ENCODE measurements at regions not wholly inside any gene's neighbourhood (a gene's known extent, or its start where the extent isn't known, plus 50 kb on each side); places are given as distances from the start of the nearest gene placed in this dataset.

DNA sequence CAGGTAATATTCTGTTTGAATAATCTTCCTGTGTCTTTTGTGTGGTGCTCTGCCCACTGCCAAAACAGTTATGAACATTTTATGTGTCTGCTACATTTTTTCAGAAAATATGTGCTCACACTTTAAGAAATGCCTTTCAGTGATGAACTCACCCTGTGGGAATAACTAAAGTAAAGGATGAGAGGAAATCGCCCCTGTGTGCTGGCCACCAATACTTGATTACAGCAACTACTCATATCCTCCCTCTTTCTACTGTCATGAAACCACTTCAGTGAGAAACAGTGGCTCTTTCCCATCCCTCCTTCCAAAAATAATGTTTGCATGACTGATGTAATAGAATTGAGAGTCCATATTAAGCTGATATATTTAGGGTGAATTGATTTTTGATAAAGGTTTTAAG, 900.9 kb downstream of the RAB28 start:
- 81% methylated on average over 1 of the region's 1 CpG for WGBS
- H3K27ac ChIP-seq (ENCODE audit: low read depth in 1 of 2, low read length in 1 of 2): no peak overlapping the region
- no peaks in the 10 kb centered on the region for H3K9me3 ChIP-seq (ENCODE audit: control insufficient read depth in 2 of 2, insufficient read depth in 1 of 2, low read length in 1 of 2)
- no peaks in the 10 kb centered on the region for H3K36me3 ChIP-seq (ENCODE audit: control insufficient read depth in 2 of 2, insufficient read depth in 2 of 2, low read length in 1 of 2)
- no peaks in the 10 kb centered on the region for H3K4me1 ChIP-seq (ENCODE audit: control insufficient read depth in 2 of 2, insufficient read depth in 2 of 2, low read length in 2 of 2)
- no peak for DNase-seq (ENCODE audit: low read depth in 6 of 9, low spot score in 9 of 9)
- no peak overlapping the region for H3K4me3 ChIP-seq (ENCODE audit: low read length in 2 of 2)
- no peaks in the 10 kb centered on the region for H3K27me3 ChIP-seq (ENCODE audit: control insufficient read depth in 2 of 2, insufficient read depth in 1 of 2, low read length in 1 of 2)

DNA sequence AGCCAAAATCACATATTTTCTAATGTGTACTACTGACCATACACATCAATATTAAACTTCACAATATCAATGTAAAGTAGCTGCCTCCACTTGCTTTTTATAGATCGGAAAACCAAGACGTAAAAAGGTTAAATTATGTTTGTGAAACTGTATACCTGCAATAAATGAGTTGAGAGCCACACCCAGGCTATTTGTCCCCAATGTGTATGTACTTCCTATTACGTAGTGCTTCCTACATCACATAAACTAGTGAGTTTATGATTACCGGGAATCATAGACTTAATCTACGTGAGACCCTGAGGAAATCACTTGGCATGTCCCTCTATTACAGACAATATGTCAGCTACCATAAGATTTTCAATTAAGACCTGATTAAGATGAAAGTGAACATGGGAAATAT, 903.4 kb downstream of the RAB28 start:
- no peak overlapping the region for H3K27ac ChIP-seq (ENCODE audit: low read depth in 1 of 2, low read length in 1 of 2)
- no peak overlapping the region for H3K4me3 ChIP-seq (ENCODE audit: low read length in 2 of 2)
- 96% methylated on average over 5 of the region's 5 CpGs for WGBS
- no peaks in the 10 kb centered on the region for H3K4me1 ChIP-seq (ENCODE audit: control insufficient read depth in 2 of 2, insufficient read depth in 2 of 2, low read length in 2 of 2)
- no peaks in the 10 kb centered on the region for H3K9me3 ChIP-seq (ENCODE audit: control insufficient read depth in 2 of 2, insufficient read depth in 1 of 2, low read length in 1 of 2)
- H3K27me3 ChIP-seq (ENCODE audit: control insufficient read depth in 2 of 2, insufficient read depth in 1 of 2, low read length in 1 of 2): no peaks in the 10 kb centered on the region
- H3K36me3 ChIP-seq (ENCODE audit: control insufficient read depth in 2 of 2, insufficient read depth in 2 of 2, low read length in 1 of 2): no peaks in the 10 kb centered on the region
- DNase-seq (ENCODE audit: low read depth in 6 of 9, low spot score in 9 of 9): no peak

DNA sequence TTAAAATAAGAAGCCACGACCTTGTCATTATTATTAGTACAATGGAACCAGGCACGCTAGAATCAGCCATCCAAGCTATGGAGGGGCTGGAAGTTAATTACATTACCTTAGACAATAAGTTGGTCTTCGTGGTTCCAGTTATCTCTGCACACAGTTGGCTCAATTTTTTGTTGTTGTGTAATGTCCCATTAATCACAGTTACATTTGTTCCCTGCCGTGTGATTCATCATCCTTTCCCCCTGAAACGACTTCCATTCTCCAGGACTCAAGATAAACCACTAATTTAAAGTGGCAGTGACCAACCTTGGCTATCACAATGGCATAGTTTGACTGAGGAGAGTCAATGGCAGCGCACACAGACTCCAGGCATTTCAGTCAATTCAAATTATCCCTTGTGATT, 905.0 kb downstream of the RAB28 start:
- Histone ChIP-seq H3K4me1 (ENCODE audit: control insufficient read depth in 2 of 2, insufficient read depth in 2 of 2, low read length in 2 of 2) (no peaks in the 10 kb centered on the region), H3K4me3 (ENCODE audit: low read length in 2 of 2) (no peak overlapping the region), H3K27ac (ENCODE audit: low read depth in 1 of 2, low read length in 1 of 2) (no peak overlapping the region), H3K36me3 (ENCODE audit: control insufficient read depth in 2 of 2, insufficient read depth in 2 of 2, low read length in 1 of 2) (no peaks in the 10 kb centered on the region), H3K27me3 (ENCODE audit: control insufficient read depth in 2 of 2, insufficient read depth in 1 of 2, low read length in 1 of 2) (no peaks in the 10 kb centered on the region), H3K9me3 (ENCODE audit: control insufficient read depth in 2 of 2, insufficient read depth in 1 of 2, low read length in 1 of 2) (no peaks in the 10 kb centered on the region)
- WGBS: 35% methylated on average over 6 of the region's 6 CpGs
- DNase-seq (ENCODE audit: low read depth in 6 of 9, low spot score in 9 of 9): no peak

DNA sequence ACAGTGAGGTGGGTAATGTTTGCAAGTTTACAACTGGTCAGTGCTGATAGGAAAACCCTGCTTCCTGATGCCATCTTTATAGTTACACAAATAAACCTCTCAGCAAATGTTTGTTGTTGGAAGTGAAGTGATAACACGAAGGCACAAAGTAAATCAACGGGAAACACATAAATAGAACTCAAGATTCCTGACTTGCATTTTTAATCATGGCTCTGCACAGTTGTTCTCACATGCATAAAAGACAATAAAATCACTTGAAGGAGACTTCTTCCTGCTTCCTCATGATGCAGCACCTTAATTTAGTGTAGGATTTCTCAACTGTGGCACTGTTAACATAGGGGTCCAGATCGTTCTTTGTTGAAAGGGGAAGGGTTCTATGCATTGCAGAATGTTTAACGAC, 907.7 kb downstream of the RAB28 start:
- DNase-seq (ENCODE audit: low read depth in 6 of 9, low spot score in 9 of 9): no peak
- Histone ChIP-seq H3K27ac (ENCODE audit: low read depth in 1 of 2, low read length in 1 of 2) (no peak overlapping the region), H3K4me1 (ENCODE audit: control insufficient read depth in 2 of 2, insufficient read depth in 2 of 2, low read length in 2 of 2) (no peaks in the 10 kb centered on the region), H3K9me3 (ENCODE audit: control insufficient read depth in 2 of 2, insufficient read depth in 1 of 2, low read length in 1 of 2) (no peaks in the 10 kb centered on the region), H3K27me3 (ENCODE audit: control insufficient read depth in 2 of 2, insufficient read depth in 1 of 2, low read length in 1 of 2) (no peaks in the 10 kb centered on the region), H3K4me3 (ENCODE audit: low read length in 2 of 2) (no peak overlapping the region), H3K36me3 (ENCODE audit: control insufficient read depth in 2 of 2, insufficient read depth in 2 of 2, low read length in 1 of 2) (no peaks in the 10 kb centered on the region)
- 23% methylated on average over 4 of the region's 4 CpGs for WGBS

DNA sequence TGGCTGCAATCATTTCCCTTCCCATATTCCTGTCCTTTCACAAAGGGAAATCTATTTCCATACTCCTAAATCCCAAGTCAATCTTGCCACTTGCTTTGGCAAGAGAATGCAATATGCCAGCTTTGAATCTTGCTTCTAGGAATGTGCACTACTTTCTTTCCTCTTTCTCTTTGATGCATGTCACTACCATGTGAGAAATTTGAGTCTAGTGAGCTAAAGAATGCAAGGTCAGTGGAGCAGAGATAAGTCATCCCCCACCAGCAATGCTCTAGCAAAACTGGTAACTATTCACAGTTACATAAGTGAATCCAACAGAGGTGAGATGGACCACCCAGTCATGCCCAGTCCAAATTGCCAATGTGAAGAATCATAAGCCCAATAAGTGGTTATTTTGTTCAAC, 910.4 kb downstream of the RAB28 start:
- Histone ChIP-seq H3K27ac (ENCODE audit: low read depth in 1 of 2, low read length in 1 of 2) (no peak overlapping the region), H3K36me3 (ENCODE audit: control insufficient read depth in 2 of 2, insufficient read depth in 2 of 2, low read length in 1 of 2) (no peaks in the 10 kb centered on the region), H3K4me3 (ENCODE audit: low read length in 2 of 2) (no peak overlapping the region), H3K27me3 (ENCODE audit: control insufficient read depth in 2 of 2, insufficient read depth in 1 of 2, low read length in 1 of 2) (no peaks in the 10 kb centered on the region), H3K4me1 (ENCODE audit: control insufficient read depth in 2 of 2, insufficient read depth in 2 of 2, low read length in 2 of 2) (no peaks in the 10 kb centered on the region), H3K9me3 (ENCODE audit: control insufficient read depth in 2 of 2, insufficient read depth in 1 of 2, low read length in 1 of 2) (no peaks in the 10 kb centered on the region)
- no peak for DNase-seq (ENCODE audit: low read depth in 6 of 9, low spot score in 9 of 9)

DNA sequence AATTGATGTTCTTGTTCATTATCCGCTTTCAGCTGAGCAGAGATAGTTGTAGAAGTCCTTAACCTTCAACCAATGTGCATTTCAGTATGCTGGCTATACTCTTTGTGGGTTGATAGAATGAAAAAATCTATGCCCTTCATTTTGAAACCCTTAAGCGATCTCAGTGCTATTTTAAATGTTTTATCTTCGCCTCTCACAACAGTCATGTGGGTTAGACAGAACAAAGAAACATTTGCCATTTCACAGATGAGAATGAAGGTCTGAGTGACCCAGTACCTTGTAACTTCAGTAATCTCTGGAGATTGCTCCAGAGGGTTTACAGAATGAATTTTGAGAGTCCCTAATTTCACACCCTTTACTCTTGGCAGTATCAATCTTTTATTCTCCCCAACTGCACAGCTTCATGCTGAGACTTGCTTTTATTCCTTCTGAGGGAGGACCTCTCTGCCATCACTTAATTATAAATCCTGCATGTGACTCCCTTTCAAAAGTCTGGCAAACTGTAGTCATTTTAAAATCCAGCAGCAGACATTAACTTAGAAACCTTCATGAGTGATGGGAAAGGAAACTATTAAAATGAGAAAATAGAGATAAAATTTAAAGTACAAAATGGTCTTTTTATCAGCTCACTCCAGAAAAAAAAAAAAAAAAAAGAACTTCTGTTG, 921.5 kb downstream of the RAB28 start:
- Histone ChIP-seq H3K4me1 (ENCODE audit: control insufficient read depth in 2 of 2, insufficient read depth in 2 of 2, low read length in 2 of 2) (no peaks in the 10 kb centered on the region), H3K27me3 (ENCODE audit: control insufficient read depth in 2 of 2, insufficient read depth in 1 of 2, low read length in 1 of 2) (no peaks in the 10 kb centered on the region), H3K36me3 (ENCODE audit: control insufficient read depth in 2 of 2, insufficient read depth in 2 of 2, low read length in 1 of 2) (no peaks in the 10 kb centered on the region), H3K27ac (ENCODE audit: low read depth in 1 of 2, low read length in 1 of 2) (no peak overlapping the region), H3K9me3 (ENCODE audit: control insufficient read depth in 2 of 2, insufficient read depth in 1 of 2, low read length in 1 of 2) (no peaks in the 10 kb centered on the region), H3K4me3 (ENCODE audit: low read length in 2 of 2) (no peak overlapping the region)
- 93% methylated on average over 3 of the region's 3 CpGs for WGBS
- no peak for DNase-seq (ENCODE audit: low read depth in 6 of 9, low spot score in 9 of 9)

DNA sequence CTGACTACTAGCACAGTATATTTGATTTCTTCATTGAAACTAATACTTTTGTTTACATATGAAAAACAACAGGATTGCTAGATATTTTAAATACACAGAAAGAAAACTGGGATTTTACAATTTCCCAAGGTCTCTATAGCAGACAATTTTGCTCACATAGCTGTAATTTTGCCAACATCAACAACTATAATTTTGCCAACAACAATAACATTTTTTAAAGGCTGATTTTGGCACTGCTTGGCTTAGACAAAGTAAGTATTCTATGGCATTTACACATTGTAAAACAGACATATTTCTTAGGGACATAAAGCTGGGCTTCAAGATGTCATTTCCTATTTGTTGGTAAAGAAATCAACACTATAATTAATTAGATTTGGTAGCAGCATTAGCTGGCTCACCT, 922.1 kb downstream of the RAB28 start:
- no peak overlapping the region for H3K4me3 ChIP-seq (ENCODE audit: low read length in 2 of 2)
- no peaks in the 10 kb centered on the region for H3K4me1 ChIP-seq (ENCODE audit: control insufficient read depth in 2 of 2, insufficient read depth in 2 of 2, low read length in 2 of 2)
- H3K27me3 ChIP-seq (ENCODE audit: control insufficient read depth in 2 of 2, insufficient read depth in 1 of 2, low read length in 1 of 2): no peaks in the 10 kb centered on the region
- H3K36me3 ChIP-seq (ENCODE audit: control insufficient read depth in 2 of 2, insufficient read depth in 2 of 2, low read length in 1 of 2): no peaks in the 10 kb centered on the region
- no peak overlapping the region for H3K27ac ChIP-seq (ENCODE audit: low read depth in 1 of 2, low read length in 1 of 2)
- DNase-seq (ENCODE audit: low read depth in 6 of 9, low spot score in 9 of 9): no peak
- H3K9me3 ChIP-seq (ENCODE audit: control insufficient read depth in 2 of 2, insufficient read depth in 1 of 2, low read length in 1 of 2): no peaks in the 10 kb centered on the region

DNA sequence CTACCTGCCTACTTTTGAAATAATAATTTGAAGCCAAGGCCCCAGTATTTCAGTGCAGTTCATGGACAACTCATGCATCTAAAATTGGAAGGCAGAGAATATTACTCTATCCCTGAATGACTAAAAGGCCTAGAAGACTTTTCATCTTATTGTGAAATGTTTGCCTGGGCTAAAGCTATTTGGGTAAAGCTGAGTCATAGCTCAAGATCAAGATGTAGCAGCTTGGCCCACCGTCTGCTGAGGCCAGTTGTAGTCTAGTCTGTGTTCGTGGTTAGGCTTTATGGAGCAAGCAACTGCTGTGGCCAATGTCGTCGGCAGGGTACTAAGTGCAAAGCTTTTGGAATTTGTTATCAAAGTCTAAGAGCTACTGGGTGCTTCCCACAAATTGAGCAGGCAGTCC, 929.1 kb downstream of the RAB28 start:
- H3K4me3 ChIP-seq (ENCODE audit: low read length in 2 of 2): no peak overlapping the region
- no peaks in the 10 kb centered on the region for H3K27me3 ChIP-seq (ENCODE audit: control insufficient read depth in 2 of 2, insufficient read depth in 1 of 2, low read length in 1 of 2)
- 85% methylated on average over 4 of the region's 4 CpGs for WGBS
- H3K4me1 ChIP-seq (ENCODE audit: control insufficient read depth in 2 of 2, insufficient read depth in 2 of 2, low read length in 2 of 2): no peaks in the 10 kb centered on the region
- no peaks in the 10 kb centered on the region for H3K9me3 ChIP-seq (ENCODE audit: control insufficient read depth in 2 of 2, insufficient read depth in 1 of 2, low read length in 1 of 2)
- H3K27ac ChIP-seq (ENCODE audit: low read depth in 1 of 2, low read length in 1 of 2): no peak overlapping the region
- DNase-seq (ENCODE audit: low read depth in 6 of 9, low spot score in 9 of 9): no peak
- no peaks in the 10 kb centered on the region for H3K36me3 ChIP-seq (ENCODE audit: control insufficient read depth in 2 of 2, insufficient read depth in 2 of 2, low read length in 1 of 2)

DNA sequence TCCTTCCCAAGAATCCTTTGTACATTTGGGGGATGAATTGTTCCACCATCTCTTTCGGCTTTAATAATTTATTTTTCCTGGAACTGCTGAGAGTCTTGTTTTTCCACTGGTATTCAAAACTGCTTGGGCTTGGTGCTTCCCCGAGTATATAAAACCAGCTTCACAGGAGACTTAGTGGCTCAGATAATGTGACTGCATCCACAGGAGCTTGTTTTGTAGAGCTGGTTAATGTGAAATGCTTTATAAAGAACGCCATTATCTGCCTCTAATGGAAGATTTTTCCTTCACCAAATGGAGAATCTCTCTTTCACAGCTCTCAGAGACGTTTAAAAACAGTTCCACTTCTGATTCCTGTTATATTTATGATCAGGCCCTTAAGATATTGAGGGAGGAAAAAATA, 935.5 kb downstream of the RAB28 start:
- whole genome bisulfite sequencing: 78% methylated on average over 4 of the region's 4 CpGs
- Histone ChIP-seq H3K36me3 (ENCODE audit: control insufficient read depth in 2 of 2, insufficient read depth in 2 of 2, low read length in 1 of 2) (no peaks in the 10 kb centered on the region), H3K4me3 (ENCODE audit: low read length in 2 of 2) (no peak overlapping the region), H3K27me3 (ENCODE audit: control insufficient read depth in 2 of 2, insufficient read depth in 1 of 2, low read length in 1 of 2) (no peaks in the 10 kb centered on the region), H3K27ac (ENCODE audit: low read depth in 1 of 2, low read length in 1 of 2) (no peak overlapping the region), H3K4me1 (ENCODE audit: control insufficient read depth in 2 of 2, insufficient read depth in 2 of 2, low read length in 2 of 2) (no peaks in the 10 kb centered on the region), H3K9me3 (ENCODE audit: control insufficient read depth in 2 of 2, insufficient read depth in 1 of 2, low read length in 1 of 2) (no peaks in the 10 kb centered on the region)
- DNase-seq (ENCODE audit: low read depth in 6 of 9, low spot score in 9 of 9): no peak

DNA sequence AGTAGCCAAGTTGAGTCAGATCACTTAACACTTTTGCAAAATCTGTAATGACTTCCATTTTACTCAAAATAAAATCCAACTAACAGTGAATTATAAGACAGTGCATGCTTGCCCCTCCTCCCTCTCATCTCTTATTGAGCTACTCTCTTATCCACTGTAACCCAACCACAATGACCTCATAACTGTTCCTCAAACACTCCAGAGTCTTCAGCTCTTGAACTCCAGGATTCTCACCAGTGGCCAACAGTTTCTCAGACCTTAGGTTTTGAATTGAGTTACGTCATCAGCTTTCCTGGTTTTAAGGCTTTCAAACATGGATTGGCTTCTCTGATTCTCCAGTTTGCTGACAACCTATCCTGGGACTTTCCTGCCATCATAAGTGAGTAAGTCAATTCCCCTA, 938.3 kb downstream of the RAB28 start:
- Histone ChIP-seq H3K4me1 (ENCODE audit: control insufficient read depth in 2 of 2, insufficient read depth in 2 of 2, low read length in 2 of 2) (no peaks in the 10 kb centered on the region), H3K4me3 (ENCODE audit: low read length in 2 of 2) (no peak overlapping the region), H3K36me3 (ENCODE audit: control insufficient read depth in 2 of 2, insufficient read depth in 2 of 2, low read length in 1 of 2) (no peaks in the 10 kb centered on the region), H3K9me3 (ENCODE audit: control insufficient read depth in 2 of 2, insufficient read depth in 1 of 2, low read length in 1 of 2) (no peaks in the 10 kb centered on the region), H3K27ac (ENCODE audit: low read depth in 1 of 2, low read length in 1 of 2) (no peak overlapping the region), H3K27me3 (ENCODE audit: control insufficient read depth in 2 of 2, insufficient read depth in 1 of 2, low read length in 1 of 2) (no peaks in the 10 kb centered on the region)
- DNase-seq (ENCODE audit: low read depth in 6 of 9, low spot score in 9 of 9): no peak
- 88% methylated on average over 1 of the region's 1 CpG for WGBS
